ENCODE measurements at regions not wholly inside any gene's neighbourhood (a gene's known extent, or its start where the extent isn't known, plus 50 kb on each side); places are given as distances from the start of the nearest gene placed in this dataset.
"Not testable (repeated sequence)": the region's sequence is repeated elsewhere in the genome, so short reads cannot be mapped to it uniquely, and the experiment has no call there.

GRCh38 chrX:40406330-40406859, 174.4 kb upstream of the ATP6AP2 start:
- no peak for DNase-seq

- no peak for DNase-seq
These were observed 175.4 kb upstream of the ATP6AP2 start for GRCh38 chrX:40405399-40405798.

- DNase-seq: no peak
These were observed 177.0 kb upstream of the ATP6AP2 start for GRCh38 chrX:40403757-40404156.

GRCh38 chrX:40402831-40403533, 177.8 kb upstream of the ATP6AP2 start:
- DNase-seq: peak; percentile 10

- no peak for DNase-seq
These were observed 185.7 kb upstream of the ATP6AP2 start for GRCh38 chrX:40395102-40395501.

GRCh38 chrX:40394302-40394701, 186.5 kb upstream of the ATP6AP2 start:
- DNase-seq: no peak

GRCh38 chrX:40392599-40392998, 188.2 kb upstream of the ATP6AP2 start:
- no peak for DNase-seq

GRCh38 chrX:40391662-40392061, 189.1 kb upstream of the ATP6AP2 start:
- DNase-seq: no peak

GRCh38 chrX:40389555-40389954, 191.2 kb upstream of the ATP6AP2 start:
- no peak for DNase-seq

GRCh38 chrX:40388441-40388840, 192.3 kb upstream of the ATP6AP2 start:
- DNase-seq: no peak

GRCh38 chrX:40387869-40388268, 192.9 kb upstream of the ATP6AP2 start:
- DNase-seq: not testable (repeated sequence)

GRCh38 chrX:40387311-40387710, 193.5 kb upstream of the ATP6AP2 start:
- not testable (repeated sequence) for DNase-seq

- no peak for DNase-seq
These were observed 195.1 kb upstream of the ATP6AP2 start for GRCh38 chrX:40385682-40386081.

- DNase-seq: no peak
These were observed 195.5 kb upstream of the ATP6AP2 start for GRCh38 chrX:40385256-40385655.

- no peak for DNase-seq
These were observed 196.8 kb upstream of the ATP6AP2 start for GRCh38 chrX:40383969-40384368.

- no peak for DNase-seq
These were observed 197.4 kb upstream of the ATP6AP2 start for GRCh38 chrX:40383360-40383759.

GRCh38 chrX:40380655-40381488, 199.9 kb upstream of the ATP6AP2 start:
- DNase-seq: no peak

GRCh38 chrX:40377684-40378083, 203.1 kb upstream of the ATP6AP2 start:
- DNase-seq: no peak

- DNase-seq: no peak
These were observed 206.3 kb upstream of the ATP6AP2 start for GRCh38 chrX:40374486-40374885.

GRCh38 chrX:40373641-40374040, 207.1 kb upstream of the ATP6AP2 start:
- DNase-seq: no peak

GRCh38 chrX:40373025-40373424, 207.7 kb upstream of the ATP6AP2 start:
- DNase-seq: no peak

GRCh38 chrX:40371376-40371775, 209.4 kb upstream of the ATP6AP2 start:
- no peak for DNase-seq

- no peak for DNase-seq
These were observed 212.1 kb upstream of the ATP6AP2 start for GRCh38 chrX:40368611-40369061.

GRCh38 chrX:40366661-40367060, 214.1 kb upstream of the ATP6AP2 start:
- no peak for DNase-seq

Data from stimulated activated CD4-positive, alpha-beta T cell treated with anti-CD3 and anti-CD28 coated beads, Interleukin-1b, Interleukin-23, amount 100 ng/mL, for 48 hours (primary cell).